SK-MEL-5 (cell line): ENCODE measurements at regions not wholly inside any gene's neighbourhood (a gene's known extent, or its start where the extent isn't known, plus 50 kb on each side); places are given as distances from the start of the nearest gene placed in this dataset.

Experiments
- DNase-seq: peaks from one replicate; pipeline ENCODE4 v3.0.0-alpha.2; 2016; ENCODE audit warnings: low read depth, low spot score
- in situ Hi-C: cut with HindIII; loops from 2 replicates; pipeline ENCODE4 v1.10.0; 2016; ENCODE audit warnings: low sequenced_read_pairs, high pct_unique_total_duplicates, low pct_unique_long_range_greater_than_20kb

DNA sequence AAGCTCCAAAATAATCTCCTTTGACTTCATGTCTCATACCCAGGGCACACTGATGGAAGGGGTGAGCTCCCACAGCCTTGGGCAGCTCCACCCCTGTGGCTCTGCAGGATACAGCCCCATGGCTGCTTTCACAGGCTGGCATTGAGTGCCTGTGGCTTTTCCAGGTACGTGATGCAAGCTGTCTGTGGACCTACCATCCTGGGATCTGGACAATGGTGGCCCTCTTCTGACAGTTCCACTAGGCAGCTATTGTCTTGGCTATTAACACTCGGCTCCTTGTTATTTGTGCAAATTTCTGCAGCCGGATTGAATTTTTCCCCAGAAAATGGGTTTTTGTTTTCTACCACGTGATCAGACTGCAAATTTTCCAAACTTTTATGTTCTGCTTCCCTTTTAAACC is 634.2 kb downstream of the TSN start:
- in situ Hi-C loops, result no loop called here
- DNase-seq, result no peak

DNA sequence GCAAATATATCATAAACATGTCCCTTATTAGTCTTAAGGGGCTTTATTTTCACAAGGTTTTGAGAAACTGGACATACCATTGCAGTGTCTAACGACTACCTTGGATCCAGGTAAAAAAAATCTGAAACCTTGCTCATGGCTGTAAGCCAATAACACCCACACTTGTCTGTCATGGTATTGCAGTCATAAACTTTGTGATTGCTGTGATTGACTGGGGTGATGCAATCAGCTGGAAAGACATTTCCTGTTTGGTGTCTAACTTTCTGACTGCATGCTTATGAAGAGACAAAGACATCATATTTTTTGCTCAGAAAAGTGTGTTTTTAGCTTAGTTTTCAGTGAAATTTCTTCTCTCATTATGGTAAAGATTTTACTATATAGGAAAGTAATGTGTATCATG is 635.0 kb downstream of the TSN start:
- DNase-seq, result peak; percentile 2
- in situ Hi-C loops, result no loop called here

DNA sequence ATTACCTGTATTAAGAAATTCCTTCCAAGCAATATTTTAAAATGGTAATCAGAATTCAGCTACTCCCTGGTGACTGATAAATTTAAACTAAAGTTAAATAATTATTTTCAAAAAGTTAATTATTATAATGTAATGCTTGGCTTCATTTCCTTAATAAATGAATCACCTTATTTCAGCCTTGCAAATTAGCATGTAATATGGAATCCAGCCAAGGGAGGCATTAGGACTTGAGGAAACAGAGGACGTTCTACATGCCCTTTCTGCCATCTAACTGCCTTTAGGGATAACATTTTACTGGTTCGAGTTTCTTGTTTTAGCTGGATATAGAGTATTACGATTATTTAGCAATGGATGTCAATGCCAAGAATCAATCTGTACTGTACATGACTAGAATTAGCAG is 636.3 kb downstream of the TSN start:
- no peak for DNase-seq
- in situ Hi-C loops, result no loop called here

DNA sequence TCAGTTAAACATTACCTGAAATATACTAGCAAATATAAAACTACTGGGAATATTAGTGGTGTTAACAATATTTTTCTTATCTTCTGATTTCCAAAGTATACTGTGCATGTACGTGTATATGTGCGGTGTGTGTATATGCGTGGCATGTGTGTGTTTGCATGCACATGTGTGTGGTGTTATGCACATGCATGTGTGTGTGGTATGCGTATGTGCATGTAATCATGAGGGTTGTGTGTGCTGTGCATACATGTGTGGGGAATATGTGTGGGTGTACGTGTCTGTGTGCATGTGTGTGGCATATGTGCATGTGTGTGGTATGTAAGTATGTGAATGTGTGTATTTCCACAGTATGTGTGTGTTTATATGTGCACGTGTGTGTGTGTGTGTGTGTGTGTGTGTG is 640.2 kb downstream of the TSN start:
- DNase-seq, result no peak
- in situ Hi-C loops, result no loop called here

DNA sequence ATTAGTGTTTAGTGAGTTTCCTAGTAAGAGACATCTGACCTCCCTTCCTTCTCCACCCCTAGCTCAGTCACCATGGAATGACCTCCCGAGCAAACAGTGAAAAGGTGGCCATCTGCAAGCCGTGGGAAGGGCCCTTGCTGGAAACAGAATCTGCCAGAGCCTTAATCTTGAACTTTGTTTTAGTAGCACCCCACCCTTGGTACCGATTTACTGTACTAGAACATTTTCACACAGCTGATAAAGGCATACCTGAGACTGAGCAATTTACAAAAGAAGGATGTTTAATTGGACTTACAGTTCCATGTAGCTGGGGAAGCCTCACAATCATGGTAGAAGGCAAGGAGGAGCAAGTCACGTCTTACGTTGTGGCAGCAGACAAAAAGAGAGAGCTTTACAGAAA is 655.8 kb downstream of the TSN start:
- in situ Hi-C loops, result no loop called here
- no peak for DNase-seq

DNA sequence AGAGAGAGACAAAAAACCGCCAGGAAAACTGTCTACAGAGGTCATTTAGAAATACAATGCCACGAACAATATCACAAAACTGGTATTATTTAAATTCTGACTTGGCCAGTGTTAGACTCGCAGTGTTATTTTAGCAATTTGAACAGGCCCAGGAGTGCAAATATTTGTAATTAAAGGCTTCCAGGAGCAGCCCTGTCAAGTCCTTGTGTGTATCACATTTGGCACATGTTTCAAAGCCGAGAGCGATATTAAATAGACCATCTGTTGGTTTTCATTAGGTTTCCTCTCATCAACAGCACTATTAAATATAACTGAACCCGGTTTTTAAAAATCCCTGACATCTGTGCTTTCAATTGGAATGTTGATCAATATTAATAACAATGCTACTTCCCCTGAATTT is 656.9 kb downstream of the TSN start:
- no peak for DNase-seq
- in situ Hi-C loops, result no loop called here

DNA sequence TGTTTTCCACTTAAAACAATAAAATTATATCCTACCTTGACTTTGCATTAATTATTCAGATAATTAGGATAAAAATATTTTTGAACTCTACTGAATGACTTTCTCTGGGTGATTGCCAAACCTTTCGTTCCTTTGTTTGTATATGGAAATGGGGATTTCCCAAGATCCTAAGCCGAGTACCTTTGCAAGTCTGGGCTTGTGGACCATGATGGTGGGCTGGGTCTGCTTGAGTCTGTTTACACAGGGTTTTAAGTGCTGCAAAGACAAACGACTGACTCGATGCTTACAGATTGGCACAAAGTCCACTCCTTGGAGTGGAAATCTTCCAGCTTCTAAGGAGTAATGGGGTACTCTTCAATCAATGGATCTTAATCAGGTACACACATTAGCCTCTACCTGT is 659.5 kb downstream of the TSN start:
- in situ Hi-C loops, result no loop called here
- DNase-seq, result no peak

DNA sequence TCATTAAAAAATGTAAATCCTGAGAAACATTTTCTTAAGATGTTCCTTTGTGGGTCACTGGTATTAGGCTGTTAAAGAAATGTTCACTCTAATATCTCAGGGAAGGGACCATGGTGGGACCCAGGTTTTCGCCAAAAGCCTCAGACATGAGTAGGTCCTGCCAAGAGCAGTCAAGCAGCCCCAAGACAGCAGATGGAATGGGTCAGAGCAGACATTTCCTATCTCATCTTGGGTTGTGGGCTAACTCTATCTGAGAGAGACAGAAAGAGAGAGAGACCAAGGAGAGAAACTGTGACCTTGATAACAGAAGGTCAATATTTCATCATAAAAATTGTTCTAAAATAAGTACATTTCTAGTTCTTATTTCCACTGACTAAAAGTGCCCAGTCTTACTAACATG is 661.7 kb downstream of the TSN start:
- in situ Hi-C loops, result no loop called here
- no peak for DNase-seq

DNA sequence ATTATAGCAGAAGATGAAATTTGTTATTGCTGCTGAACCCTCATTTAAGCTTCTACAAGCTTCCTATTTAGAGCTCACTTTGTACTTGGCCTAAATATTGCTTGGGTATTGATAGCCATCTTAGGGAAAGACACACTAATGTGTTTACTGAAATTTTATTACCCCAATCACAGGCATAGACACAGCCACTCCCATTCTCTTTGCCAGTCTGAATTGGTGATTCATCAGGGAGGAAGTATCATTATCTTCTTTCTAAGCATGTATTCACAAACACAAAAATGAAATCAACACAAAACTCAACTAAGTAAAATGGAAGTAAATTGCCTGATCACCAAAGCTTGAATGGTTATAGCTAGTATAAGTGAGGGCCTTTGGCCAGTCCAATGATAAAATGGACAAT is 666.3 kb downstream of the TSN start:
- in situ Hi-C loops, result no loop called here
- DNase-seq, result no peak

DNA sequence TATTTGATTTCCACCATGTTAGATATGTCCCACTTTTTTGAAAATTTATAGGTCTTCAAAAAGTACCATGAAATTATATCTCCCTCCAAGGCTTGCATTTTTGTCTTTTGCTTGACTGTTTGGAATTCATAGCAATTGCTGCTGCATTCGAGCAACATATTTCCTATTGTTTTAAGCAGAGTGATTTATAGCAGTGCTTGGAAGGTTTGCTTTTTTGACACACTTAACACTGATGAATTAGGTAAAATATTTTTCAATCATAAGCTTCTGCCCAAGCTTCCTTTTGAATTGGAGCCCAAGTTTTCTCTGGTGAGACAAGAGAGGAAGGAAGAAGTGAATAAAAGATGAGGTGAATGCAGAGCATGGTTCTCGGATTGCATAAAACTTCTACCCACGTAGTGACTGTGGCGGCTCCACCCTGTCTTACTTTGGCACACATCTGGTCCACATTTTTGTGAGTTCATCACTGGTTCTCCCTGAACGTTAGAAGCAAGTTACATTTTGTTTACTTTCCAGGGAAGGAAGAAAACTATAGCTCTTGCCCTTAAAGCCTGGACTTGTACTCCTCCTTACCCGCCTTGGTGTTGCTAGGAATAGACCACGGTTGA is 667.0 kb downstream of the TSN start:
- no peak for DNase-seq
- in situ Hi-C loops, result no loop called here

DNA sequence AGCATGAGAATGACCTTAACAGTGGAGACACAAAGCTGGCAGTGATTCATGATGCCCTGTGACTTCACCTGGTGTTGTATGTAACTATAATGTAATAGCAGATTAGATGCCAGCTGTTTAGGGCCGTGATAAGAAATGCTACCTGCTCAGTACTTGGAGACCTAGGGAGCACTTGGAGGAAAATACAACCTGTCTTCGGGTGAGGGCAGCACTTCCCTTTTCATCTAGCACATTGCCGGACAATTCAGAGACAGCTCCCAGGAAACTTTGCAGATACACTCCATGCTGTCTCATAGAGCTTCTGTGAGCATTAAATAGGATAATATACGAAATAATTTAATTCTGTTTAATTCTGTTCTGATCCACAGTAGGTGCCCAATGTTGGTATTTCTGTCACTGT is 668.5 kb downstream of the TSN start:
- DNase-seq, result peak; percentile 31
- in situ Hi-C loops, result no loop called here

DNA sequence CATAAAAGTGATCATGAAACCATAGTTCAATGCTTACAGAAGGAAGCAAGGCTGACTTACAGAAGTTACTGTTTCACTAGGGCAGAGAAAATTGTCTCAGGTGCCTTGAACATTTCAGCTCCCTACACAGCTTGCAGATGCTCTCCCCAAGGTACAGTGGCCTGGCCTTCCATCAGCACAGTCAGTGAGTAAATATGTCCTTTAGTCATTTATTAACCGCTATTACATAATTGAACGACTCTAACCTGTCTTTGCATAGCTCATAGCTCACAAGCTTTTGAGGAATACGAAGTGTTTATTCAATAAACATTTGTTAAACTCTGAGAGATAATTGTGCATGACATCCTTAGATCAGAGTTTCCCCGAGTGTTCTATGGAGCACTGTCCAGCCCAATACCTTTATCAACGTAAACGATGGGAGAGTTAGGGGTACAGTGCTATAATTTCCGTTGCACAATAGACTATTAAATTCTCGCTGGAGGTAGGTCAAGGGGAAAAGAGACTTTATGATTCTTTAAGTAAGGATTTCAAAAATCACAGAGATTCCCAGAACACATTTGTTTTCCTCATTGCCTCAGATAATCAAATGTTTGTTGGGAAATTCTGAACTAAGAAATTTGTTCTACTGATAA is 677.8 kb downstream of the TSN start:
- in situ Hi-C loops, result no loop called here
- no peak for DNase-seq

DNA sequence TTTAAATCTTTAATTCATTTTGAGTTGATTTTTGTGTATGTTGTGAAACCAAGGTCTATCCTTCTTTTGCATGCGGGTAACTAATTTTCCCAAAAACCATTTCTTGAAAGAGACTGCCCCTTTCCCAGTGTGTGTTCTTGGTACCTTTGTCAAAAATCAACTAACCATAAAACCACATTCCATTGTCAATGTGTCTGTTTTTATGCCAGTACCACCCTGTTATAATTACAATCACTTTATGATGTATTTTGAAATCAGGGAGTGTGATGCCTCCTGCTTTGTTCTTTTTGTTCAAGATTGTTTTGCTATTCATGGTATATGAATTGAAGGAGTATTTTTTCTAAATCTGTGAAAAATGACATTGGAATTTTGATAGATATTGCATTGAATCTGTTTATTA is 689.6 kb downstream of the TSN start:
- no peak for DNase-seq
- in situ Hi-C loops, result no loop called here

DNA sequence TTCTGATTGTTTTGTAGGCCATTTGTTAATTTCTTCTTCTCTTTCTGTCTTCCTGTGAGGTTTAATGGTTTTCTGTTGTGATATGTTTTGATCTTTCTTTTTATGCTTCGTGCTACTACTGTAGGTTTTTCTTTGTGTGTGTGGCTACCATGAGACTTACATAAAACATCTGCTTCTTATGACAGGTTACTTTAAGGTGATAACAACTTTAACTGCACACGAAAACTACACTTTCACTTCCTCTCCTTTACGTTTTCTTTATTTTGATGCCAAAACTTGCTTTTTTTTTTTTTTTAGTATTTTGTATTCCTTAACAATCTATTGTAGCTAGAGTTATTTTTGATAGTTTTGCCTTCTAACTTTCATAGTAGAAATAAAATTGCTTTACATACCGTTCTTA is 691.3 kb downstream of the TSN start:
- no peak for DNase-seq
- in situ Hi-C loops, result no loop called here

DNA sequence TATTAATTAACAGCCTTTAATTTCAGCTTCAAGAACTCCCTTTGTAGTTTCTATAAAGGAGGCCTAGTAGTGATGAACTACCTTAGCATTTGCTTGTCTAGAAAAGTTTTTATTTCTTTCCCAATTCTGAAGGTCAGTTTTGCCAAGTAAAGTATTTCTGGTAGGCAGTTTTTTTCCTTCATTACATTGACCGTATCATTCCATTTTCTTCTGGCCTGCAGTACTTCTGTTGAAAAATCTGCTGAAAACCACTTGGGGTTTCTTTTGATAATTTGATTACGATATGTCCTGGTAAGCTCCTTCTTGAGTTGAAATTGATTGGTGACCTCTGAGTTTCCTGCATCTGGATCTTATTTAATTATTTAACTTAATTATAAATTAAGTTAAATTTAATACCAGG is 691.8 kb downstream of the TSN start:
- in situ Hi-C loops, result no loop called here
- no peak for DNase-seq

DNA sequence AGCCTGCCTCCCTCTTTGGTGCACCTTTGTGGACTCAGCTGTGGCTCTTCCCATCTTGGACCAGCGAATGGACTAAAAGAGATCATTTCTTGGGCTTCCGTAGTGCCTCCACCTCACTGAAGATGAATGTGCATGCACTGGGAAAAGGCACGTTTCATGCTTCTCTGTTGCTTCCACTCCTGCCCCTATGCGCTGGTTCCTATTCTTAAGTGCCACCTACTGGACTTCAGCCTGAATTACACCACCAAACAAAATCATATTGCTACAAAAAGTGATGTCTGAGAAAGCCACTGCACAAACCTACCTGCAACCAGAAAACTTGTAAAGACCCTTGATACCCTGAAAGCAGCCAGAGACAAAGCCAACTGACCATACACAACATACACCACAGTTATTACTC is 695.6 kb downstream of the TSN start:
- peak; percentile 60 for DNase-seq

DNA sequence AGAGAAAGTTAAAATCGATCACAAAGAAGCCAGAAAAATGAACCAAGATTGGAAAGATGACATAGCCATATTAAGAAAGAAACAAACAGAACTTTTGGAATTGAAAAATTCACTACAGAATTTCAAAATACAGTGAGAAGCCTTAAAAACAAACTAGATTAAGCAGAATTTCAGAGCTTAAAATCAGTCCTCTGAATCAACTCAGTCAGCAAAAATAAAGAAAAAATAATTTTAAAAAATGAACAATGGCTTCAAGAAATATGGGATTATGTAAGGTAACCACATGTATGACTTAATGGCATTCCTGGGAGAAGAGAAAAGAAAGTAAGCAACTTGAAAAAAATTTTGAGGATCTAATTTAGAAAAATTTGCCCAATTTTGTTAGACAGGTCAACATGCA is 696.2 kb downstream of the TSN start:
- DNase-seq, result no peak
- in situ Hi-C loops, result no loop called here

More for the DNA sequence above, 695.6 kb downstream of the TSN start:
- in situ Hi-C loops, result no loop called here

DNA sequence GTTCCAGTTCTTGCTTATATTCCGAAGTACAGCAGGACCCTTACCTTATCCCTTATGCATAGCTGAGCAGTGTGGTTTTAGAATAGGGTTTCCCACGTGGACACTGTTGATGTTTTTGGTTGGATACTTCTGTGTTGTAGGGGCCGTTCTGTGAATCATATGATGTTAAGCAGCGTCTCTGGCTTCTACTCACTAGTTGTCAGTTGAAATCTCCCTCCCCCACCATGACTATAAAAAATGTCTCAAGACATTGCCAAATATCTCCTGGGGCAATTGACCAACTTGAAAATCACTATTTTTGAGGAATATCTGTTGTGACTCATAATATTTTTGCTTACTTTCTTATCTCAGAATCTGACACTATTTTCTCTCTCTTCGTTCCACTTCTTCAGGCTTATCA is 713.7 kb downstream of the TSN start:
- DNase-seq, result no peak
- in situ Hi-C loops, result no loop called here

DNA sequence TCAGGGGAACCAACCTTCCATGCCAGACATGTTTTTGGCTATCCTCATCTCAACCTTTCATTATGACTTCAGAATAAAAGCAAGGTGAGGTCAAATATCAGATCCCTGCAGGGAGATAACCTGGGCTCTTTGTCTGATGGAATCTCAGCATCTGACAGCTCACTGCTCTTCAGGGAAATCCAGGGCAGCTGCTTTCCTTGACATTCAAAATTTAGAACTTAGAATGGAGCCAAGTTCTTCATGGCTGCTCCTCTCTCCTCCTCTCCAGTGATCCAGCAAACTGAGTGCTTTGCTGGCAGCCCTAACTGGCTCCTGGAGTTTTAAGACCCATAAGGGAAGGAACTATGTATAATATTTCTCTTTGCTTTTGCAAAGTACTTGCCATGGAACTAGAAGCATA is 716.3 kb downstream of the TSN start:
- no peak for DNase-seq
- in situ Hi-C loops, result no loop called here

DNA sequence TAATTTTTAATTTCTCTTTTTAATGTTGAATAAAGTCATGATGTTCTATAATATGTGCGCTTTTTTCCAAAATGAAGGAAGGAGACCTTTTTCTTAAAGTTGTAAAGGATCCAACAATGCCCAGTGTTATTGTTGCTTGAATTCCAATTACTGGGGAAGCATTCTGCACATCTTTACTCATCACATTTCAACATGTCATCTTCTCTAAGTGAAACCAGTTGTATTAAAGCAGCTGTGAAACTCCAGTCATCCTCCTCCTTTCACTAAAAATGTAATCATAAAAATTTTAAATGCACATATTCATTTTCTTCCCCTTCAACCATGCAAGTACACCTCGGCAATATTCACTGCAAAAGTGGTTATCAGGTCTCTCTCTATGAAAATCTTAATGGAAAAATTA is 722.7 kb downstream of the TSN start:
- in situ Hi-C loops, result no loop called here
- DNase-seq, result no peak
